ENCODE measurements at regions not wholly inside any gene's neighbourhood (a gene's known extent, or its start where the extent isn't known, plus 50 kb on each side); places are given as distances from the start of the nearest gene placed in this dataset.

- no peak for DNase-seq
These were observed 63.9 kb upstream of the MAF start for GRCh38 chr16:79664407-79664806.

- no peak for DNase-seq
These were observed 62.3 kb upstream of the MAF start for GRCh38 chr16:79662669-79663313.

- no peak for DNase-seq
These were observed 61.6 kb upstream of the MAF start for GRCh38 chr16:79662122-79662521.

DNA sequence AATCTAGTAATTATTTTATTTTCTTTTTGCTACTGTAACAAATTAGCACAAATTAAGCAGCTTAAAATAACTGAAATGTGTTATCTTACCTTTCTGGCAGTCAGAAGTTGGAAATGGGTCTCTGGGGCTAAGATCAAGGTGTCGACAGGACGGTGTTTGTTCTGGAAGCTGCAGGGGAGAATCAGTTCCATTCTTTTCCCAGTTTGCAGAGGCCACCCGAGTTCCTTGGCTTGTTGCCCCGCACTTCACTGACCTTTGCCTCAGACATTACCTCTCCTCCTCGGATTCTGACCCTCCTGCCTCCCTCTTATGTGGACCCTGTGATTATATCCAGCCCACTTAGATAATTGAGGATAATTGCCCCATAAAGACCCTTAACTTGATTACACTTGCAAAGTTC is 61.0 kb upstream of the MAF start:
- DNase-seq, result no peak

DNA sequence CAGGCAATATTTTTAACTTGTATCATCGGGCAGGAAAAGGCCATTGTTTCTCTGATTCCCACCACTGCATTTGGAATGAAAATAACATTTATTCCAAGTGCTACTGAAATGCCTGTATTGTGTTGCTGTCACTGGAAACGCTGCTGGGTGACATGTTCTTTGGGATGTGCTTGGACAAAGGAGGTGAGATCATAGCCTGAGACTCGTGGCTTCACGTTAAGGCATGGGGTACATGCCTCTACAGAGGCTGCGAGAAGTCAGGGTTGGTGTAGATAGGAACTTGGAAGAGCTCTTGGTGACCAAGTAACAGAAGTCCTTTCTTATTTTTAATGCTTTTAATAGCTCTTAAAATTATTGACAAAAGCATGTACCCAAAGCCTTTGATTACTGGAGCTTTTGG is 58.8 kb upstream of the MAF start:
- no peak for DNase-seq

DNA sequence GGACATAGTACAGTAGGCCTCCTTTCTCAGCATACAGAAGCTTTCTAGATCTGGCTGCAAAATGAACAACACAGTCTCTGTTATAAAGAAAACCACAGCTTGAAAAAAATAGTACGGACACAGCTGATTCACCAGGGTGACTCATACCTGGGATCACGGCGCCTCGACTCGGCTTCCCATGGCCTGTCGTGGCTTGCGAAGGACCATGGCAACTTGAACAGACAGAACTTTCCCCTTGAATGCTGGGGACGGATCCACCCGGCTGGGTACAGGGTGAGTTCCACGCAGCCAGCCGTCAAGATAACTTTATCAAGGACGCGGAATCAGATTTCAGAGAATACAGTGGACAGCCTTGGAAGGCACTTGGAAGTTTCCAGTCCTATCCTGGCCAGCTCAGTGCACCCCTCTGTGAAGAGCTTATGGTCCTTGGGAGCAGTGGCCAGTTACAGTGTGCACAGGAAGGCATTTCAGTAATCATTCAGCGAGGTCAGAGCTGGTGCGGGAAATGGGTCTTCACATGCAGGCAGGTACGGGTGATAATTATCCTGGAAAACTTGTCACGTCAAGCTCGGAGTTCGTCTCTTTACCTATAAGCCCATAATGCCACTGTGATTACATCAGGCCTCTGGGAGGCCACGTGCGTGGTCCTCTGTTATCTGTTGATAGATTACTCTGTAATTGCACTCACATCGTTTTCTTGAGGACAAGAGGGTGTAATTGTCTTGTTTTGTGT is 57.9 kb upstream of the MAF start:
- DNase-seq, result no peak

DNA sequence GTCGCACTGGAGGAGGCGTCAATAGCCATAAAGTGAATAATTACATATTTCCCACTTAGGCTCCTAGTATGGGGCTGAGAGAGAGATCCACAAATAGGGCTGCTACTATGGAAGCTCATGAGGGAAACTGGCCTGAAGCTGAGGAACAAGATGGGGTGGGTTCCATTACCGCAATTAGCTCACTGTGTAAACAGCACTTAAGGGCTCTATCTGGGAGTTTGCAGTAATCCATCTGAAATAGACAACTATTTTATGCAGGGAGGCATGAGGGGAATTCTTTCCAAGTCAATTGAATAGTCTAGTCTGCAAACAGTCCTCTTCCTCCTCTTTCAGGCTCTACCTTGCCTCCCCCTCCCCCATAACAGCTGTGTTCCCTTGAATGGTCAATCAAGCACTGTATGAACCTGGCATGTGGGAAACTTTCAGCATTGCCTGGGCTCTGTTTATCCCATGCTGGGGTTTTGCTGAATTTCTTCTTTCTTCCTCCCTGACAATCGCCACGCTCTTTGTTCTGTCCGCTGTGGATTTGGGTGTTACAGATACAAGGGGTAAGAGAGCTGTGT is 56.1 kb upstream of the MAF start:
- DNase-seq, result no peak

GRCh38 chr16:79653373-79653891 is 52.9 kb upstream of the MAF start:
- no peak for DNase-seq

DNA sequence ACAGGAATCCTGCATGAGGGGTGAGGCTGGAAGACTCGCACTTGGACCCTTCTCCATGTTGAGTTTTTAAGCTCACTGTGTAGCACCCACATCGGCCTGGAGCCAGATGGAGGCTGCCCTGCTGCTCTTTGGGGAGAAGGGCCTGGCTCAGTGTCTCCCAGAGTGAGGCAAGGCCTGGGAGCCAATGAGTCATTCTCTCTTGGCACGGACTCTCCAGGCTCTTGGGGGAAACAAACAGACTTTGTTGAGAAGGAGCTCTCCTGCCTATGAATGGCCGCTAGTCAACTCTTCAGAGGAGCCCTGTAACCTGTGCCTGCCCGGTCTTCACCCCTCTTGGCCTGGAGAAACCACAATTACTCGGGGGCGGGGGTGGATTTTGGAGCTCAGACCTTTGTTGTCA is 50.8 kb upstream of the MAF start:
- no peak for DNase-seq
